ENCODE measurements at regions not wholly inside any gene's neighbourhood (a gene's known extent, or its start where the extent isn't known, plus 50 kb on each side); places are given as distances from the start of the nearest gene placed in this dataset.
"Not testable (repeated sequence)": the region's sequence is repeated elsewhere in the genome, so short reads cannot be mapped to it uniquely, and the experiment has no call there.

GRCh38 chr2:161480123-161480522 lies 64.0 kb downstream of the TBR1 start:
- no peaks in the 10 kb centered on the region for H3K4me1 Mint-ChIP-seq
- peaks cover 4% of the 10 kb centered on the region for H3K27me3 Mint-ChIP-seq
- peaks cover 16% of the 10 kb centered on the region for H3K9me3 Mint-ChIP-seq
- H3K4me3 Mint-ChIP-seq = no peak overlapping the region
- H3K27ac Mint-ChIP-seq = no peak overlapping the region
- H3K36me3 Mint-ChIP-seq = peaks cover 6% of the 10 kb centered on the region
- ATAC-seq = no peak

GRCh38 chr2:161481619-161482018 lies 65.5 kb downstream of the TBR1 start:
- H3K9me3 Mint-ChIP-seq = peaks cover 16% of the 10 kb centered on the region
- no peak overlapping the region for H3K27ac Mint-ChIP-seq
- H3K4me1 Mint-ChIP-seq = no peaks in the 10 kb centered on the region
- no peak overlapping the region for H3K4me3 Mint-ChIP-seq
- no peak for ATAC-seq
- peaks cover 6% of the 10 kb centered on the region for H3K36me3 Mint-ChIP-seq
- no peaks in the 10 kb centered on the region for H3K27me3 Mint-ChIP-seq

- H3K27ac Mint-ChIP-seq = no peak overlapping the region
- H3K4me3 Mint-ChIP-seq = no peak overlapping the region
- H3K4me1 Mint-ChIP-seq = no peaks in the 10 kb centered on the region
- peaks cover 16% of the 10 kb centered on the region for H3K9me3 Mint-ChIP-seq
- ATAC-seq = no peak
- H3K27me3 Mint-ChIP-seq = no peaks in the 10 kb centered on the region
- peaks cover 6% of the 10 kb centered on the region for H3K36me3 Mint-ChIP-seq
Observed at GRCh38 chr2:161484061-161484460, 68.0 kb downstream of the TBR1 start.

- H3K27ac Mint-ChIP-seq = no peak overlapping the region
- H3K36me3 Mint-ChIP-seq = peaks cover 1% of the 10 kb centered on the region
- no peaks in the 10 kb centered on the region for H3K4me1 Mint-ChIP-seq
- no peaks in the 10 kb centered on the region for H3K27me3 Mint-ChIP-seq
- H3K9me3 Mint-ChIP-seq = peaks cover 10% of the 10 kb centered on the region
- no peak overlapping the region for H3K4me3 Mint-ChIP-seq
- no peak for ATAC-seq
Observed at GRCh38 chr2:161486111-161486510, 70.0 kb downstream of the TBR1 start.

- ATAC-seq = no peak
- Mint-ChIP-seq H3K27me3 (no peaks in the 10 kb centered on the region), H3K27ac (no peak overlapping the region), H3K4me3 (no peak overlapping the region), H3K9me3 (no peaks in the 10 kb centered on the region), H3K4me1 (no peaks in the 10 kb centered on the region), H3K36me3 (no peaks in the 10 kb centered on the region)
Observed at GRCh38 chr2:161488131-161488699, 72.1 kb downstream of the TBR1 start.

GRCh38 chr2:161488879-161489278 lies 72.8 kb downstream of the TBR1 start:
- Mint-ChIP-seq H3K9me3 (no peaks in the 10 kb centered on the region), H3K27me3 (no peaks in the 10 kb centered on the region), H3K4me3 (no peak overlapping the region), H3K36me3 (no peaks in the 10 kb centered on the region), H3K4me1 (no peaks in the 10 kb centered on the region), H3K27ac (no peak overlapping the region)
- no peak for ATAC-seq

GRCh38 chr2:161500892-161501610 lies 85.0 kb downstream of the TBR1 start:
- peak overlapping the region; percentile 67 for H3K4me3 Mint-ChIP-seq
- H3K27ac Mint-ChIP-seq, H3K27me3 Mint-ChIP-seq, ATAC-seq, H3K36me3 Mint-ChIP-seq, H3K9me3 Mint-ChIP-seq: not testable (repeated sequence)
- peaks cover 12% of the 10 kb centered on the region for H3K4me1 Mint-ChIP-seq

- not testable (repeated sequence) for H3K36me3 Mint-ChIP-seq, ATAC-seq, H3K4me3 Mint-ChIP-seq, H3K27ac Mint-ChIP-seq, H3K9me3 Mint-ChIP-seq, H3K27me3 Mint-ChIP-seq
- peaks cover 12% of the 10 kb centered on the region for H3K4me1 Mint-ChIP-seq
Observed at GRCh38 chr2:161502279-161502678, 86.2 kb downstream of the TBR1 start.

GRCh38 chr2:161504628-161505289 lies 88.7 kb downstream of the TBR1 start:
- not testable (repeated sequence) for H3K36me3 Mint-ChIP-seq, H3K4me3 Mint-ChIP-seq, H3K9me3 Mint-ChIP-seq, ATAC-seq, H3K27ac Mint-ChIP-seq, H3K27me3 Mint-ChIP-seq
- peaks cover 12% of the 10 kb centered on the region for H3K4me1 Mint-ChIP-seq

GRCh38 chr2:161505466-161505865 lies 89.4 kb downstream of the TBR1 start:
- ATAC-seq, H3K27me3 Mint-ChIP-seq, H3K36me3 Mint-ChIP-seq, H3K27ac Mint-ChIP-seq, H3K9me3 Mint-ChIP-seq, H3K4me3 Mint-ChIP-seq: not testable (repeated sequence)
- peaks cover 12% of the 10 kb centered on the region for H3K4me1 Mint-ChIP-seq

GRCh38 chr2:161513295-161514032 lies 97.4 kb downstream of the TBR1 start:
- not testable (repeated sequence) for H3K9me3 Mint-ChIP-seq, H3K36me3 Mint-ChIP-seq, ATAC-seq, H3K4me1 Mint-ChIP-seq, H3K4me3 Mint-ChIP-seq, H3K27ac Mint-ChIP-seq
- peaks cover 15% of the 10 kb centered on the region for H3K27me3 Mint-ChIP-seq

GRCh38 chr2:161522796-161523195 lies 101.4 kb upstream of the SLC4A10 start:
- Mint-ChIP-seq H3K4me1 (no peaks in the 10 kb centered on the region), H3K36me3 (no peaks in the 10 kb centered on the region), H3K27me3 (no peaks in the 10 kb centered on the region), H3K9me3 (peaks cover 11% of the 10 kb centered on the region), H3K27ac (no peak overlapping the region), H3K4me3 (no peak overlapping the region)
- no peak for ATAC-seq

GRCh38 chr2:161533218-161533617 lies 91.0 kb upstream of the SLC4A10 start:
- Mint-ChIP-seq H3K36me3 (no peaks in the 10 kb centered on the region), H3K9me3 (peaks cover 14% of the 10 kb centered on the region), H3K27ac (no peak overlapping the region), H3K4me3 (no peak overlapping the region), H3K27me3 (no peaks in the 10 kb centered on the region), H3K4me1 (no peaks in the 10 kb centered on the region)
- no peak for ATAC-seq

GRCh38 chr2:161546635-161547034 lies 77.6 kb upstream of the SLC4A10 start:
- no peaks in the 10 kb centered on the region for H3K9me3 Mint-ChIP-seq
- no peak overlapping the region for H3K4me3 Mint-ChIP-seq
- H3K36me3 Mint-ChIP-seq = no peaks in the 10 kb centered on the region
- H3K27me3 Mint-ChIP-seq = no peaks in the 10 kb centered on the region
- H3K27ac Mint-ChIP-seq = no peak overlapping the region
- no peaks in the 10 kb centered on the region for H3K4me1 Mint-ChIP-seq
- no peak for ATAC-seq

GRCh38 chr2:161547130-161547529 lies 77.1 kb upstream of the SLC4A10 start:
- Mint-ChIP-seq H3K36me3 (no peaks in the 10 kb centered on the region), H3K4me1 (no peaks in the 10 kb centered on the region), H3K9me3 (no peaks in the 10 kb centered on the region), H3K27me3 (no peaks in the 10 kb centered on the region), H3K4me3 (no peak overlapping the region), H3K27ac (no peak overlapping the region)
- no peak for ATAC-seq
